ENCODE measurements at regions not wholly inside any gene's neighbourhood (a gene's known extent, or its start where the extent isn't known, plus 50 kb on each side); places are given as distances from the start of the nearest gene placed in this dataset.

GRCh38 chr1:58143972-58144697 is 402.4 kb downstream of the OMA1 start:
- DNase-seq (no peak), ATAC-seq (no peak)
- intact Hi-C loops (cut with DNase I) = no loop called here
- Histone ChIP-seq H3K4me1 (no peaks in the 10 kb centered on the region), H3K9me3 (no peaks in the 10 kb centered on the region), H3K36me3 (no peaks in the 10 kb centered on the region), H3K27ac (no peak overlapping the region), H3K27me3 (ENCODE audit: low read depth) (no peaks in the 10 kb centered on the region), H3K4me3 (no peak overlapping the region)
- no peak for TF ChIP-seq CTCF (IDR thresholded peaks at IDR 0.05)

- Histone ChIP-seq H3K27me3 (ENCODE audit: low read depth) (no peaks in the 10 kb centered on the region), H3K36me3 (no peaks in the 10 kb centered on the region), H3K9me3 (no peaks in the 10 kb centered on the region), H3K27ac (no peak overlapping the region), H3K4me1 (no peaks in the 10 kb centered on the region), H3K4me3 (no peak overlapping the region)
- DNase-seq (no peak), ATAC-seq (no peak)
- intact Hi-C loops (cut with DNase I) = no loop called here
- no peak for TF ChIP-seq CTCF (IDR thresholded peaks at IDR 0.05)
Measured at GRCh38 chr1:58136387-58136786, 410.1 kb downstream of the OMA1 start.

- TF ChIP-seq CTCF (IDR thresholded peaks at IDR 0.05) = no peak
- H3K9me3 ChIP-seq = no peaks in the 10 kb centered on the region
- DNase-seq (no peak), ATAC-seq (no peak)
- intact Hi-C loops (cut with DNase I) = no loop called here
- no peak overlapping the region for H3K27ac ChIP-seq
- no peaks in the 10 kb centered on the region for H3K36me3 ChIP-seq
- H3K4me3 ChIP-seq = no peak overlapping the region
- H3K27me3 ChIP-seq (ENCODE audit: low read depth) = no peaks in the 10 kb centered on the region
- H3K4me1 ChIP-seq = no peaks in the 10 kb centered on the region
Measured at GRCh38 chr1:58135821-58136321, 410.7 kb downstream of the OMA1 start.

GRCh38 chr1:58133562-58133961 is 413.0 kb downstream of the OMA1 start:
- Histone ChIP-seq H3K4me3 (no peak overlapping the region), H3K36me3 (no peaks in the 10 kb centered on the region), H3K4me1 (no peaks in the 10 kb centered on the region), H3K27me3 (ENCODE audit: low read depth) (no peaks in the 10 kb centered on the region), H3K27ac (no peak overlapping the region), H3K9me3 (no peaks in the 10 kb centered on the region)
- ATAC-seq (no peak), DNase-seq (no peak)
- TF ChIP-seq CTCF (IDR thresholded peaks at IDR 0.05) = no peak
- intact Hi-C loops (cut with DNase I) = no loop called here

- ATAC-seq (no peak), DNase-seq (no peak)
- intact Hi-C loops (cut with DNase I) = no loop called here
- Histone ChIP-seq H3K36me3 (no peaks in the 10 kb centered on the region), H3K9me3 (no peaks in the 10 kb centered on the region), H3K27ac (no peak overlapping the region), H3K4me1 (no peaks in the 10 kb centered on the region), H3K4me3 (no peak overlapping the region), H3K27me3 (ENCODE audit: low read depth) (no peaks in the 10 kb centered on the region)
- no peak for TF ChIP-seq CTCF (IDR thresholded peaks at IDR 0.05)
Measured at GRCh38 chr1:58123051-58123450, 423.5 kb downstream of the OMA1 start.
